ENCODE measurements at regions not wholly inside any gene's neighbourhood (a gene's known extent, or its start where the extent isn't known, plus 50 kb on each side); places are given as distances from the start of the nearest gene placed in this dataset.

GRCh38 chr20:24147479-24147878 lies 158.9 kb upstream of the GGTLC1 start:
- Mint-ChIP-seq H3K27ac (no peak overlapping the region), H3K4me3 (no peak overlapping the region)

DNA sequence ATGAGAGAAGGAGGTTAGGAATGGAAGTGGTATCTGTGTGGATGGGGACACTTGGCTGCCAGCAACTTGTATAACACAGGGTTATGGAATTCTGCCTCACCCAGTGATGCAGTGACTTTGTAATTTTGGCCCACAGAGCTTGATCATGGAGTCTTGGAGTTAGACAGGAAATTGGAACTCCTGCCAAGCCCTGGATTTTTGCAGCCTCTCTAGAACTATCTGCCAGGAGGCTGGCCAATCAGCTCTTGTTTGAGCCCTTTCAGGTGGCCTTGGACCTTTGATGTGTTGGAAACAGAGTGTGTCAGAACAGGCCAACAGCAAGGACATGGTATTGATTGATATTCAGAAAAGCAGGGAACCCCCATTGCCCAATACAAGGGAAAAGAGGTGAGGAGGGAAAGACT lies 157.7 kb upstream of the GGTLC1 start:
- ChIA-PET POLR2A (no interaction called here), CTCF (no interaction called here)
- Mint-ChIP-seq H3K27me3 (peaks cover 4% of the 10 kb centered on the region), H3K4me1 (peaks cover 7% of the 10 kb centered on the region), H3K27ac (no peak overlapping the region), H3K9me3 (peaks cover 7% of the 10 kb centered on the region), H3K4me3 (no peak overlapping the region), H3K36me3 (ENCODE audit: low read depth) (no peaks in the 10 kb centered on the region)
- ATAC-seq (ENCODE audit: low read depth): no peak
- TF ChIP-seq, protein P1, sequence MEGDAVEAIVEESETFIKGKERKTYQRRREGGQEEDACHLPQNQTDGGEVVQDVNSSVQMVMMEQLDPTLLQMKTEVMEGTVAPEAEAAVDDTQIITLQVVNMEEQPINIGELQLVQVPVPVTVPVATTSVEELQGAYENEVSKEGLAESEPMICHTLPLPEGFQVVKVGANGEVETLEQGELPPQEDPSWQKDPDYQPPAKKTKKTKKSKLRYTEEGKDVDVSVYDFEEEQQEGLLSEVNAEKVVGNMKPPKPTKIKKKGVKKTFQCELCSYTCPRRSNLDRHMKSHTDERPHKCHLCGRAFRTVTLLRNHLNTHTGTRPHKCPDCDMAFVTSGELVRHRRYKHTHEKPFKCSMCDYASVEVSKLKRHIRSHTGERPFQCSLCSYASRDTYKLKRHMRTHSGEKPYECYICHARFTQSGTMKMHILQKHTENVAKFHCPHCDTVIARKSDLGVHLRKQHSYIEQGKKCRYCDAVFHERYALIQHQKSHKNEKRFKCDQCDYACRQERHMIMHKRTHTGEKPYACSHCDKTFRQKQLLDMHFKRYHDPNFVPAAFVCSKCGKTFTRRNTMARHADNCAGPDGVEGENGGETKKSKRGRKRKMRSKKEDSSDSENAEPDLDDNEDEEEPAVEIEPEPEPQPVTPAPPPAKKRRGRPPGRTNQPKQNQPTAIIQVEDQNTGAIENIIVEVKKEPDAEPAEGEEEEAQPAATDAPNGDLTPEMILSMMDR (IDR thresholded peaks at IDR 0.05): no peak
- intact Hi-C loops (cut with micrococcal nuclease): no loop called here
- no peak for DNase-seq

More at GRCh38 chr20:24147479-24147878, 158.9 kb upstream of the GGTLC1 start:
- Mint-ChIP-seq H3K4me1 (peaks cover 7% of the 10 kb centered on the region), H3K9me3 (peaks cover 5% of the 10 kb centered on the region), H3K36me3 (ENCODE audit: low read depth) (no peaks in the 10 kb centered on the region), H3K27me3 (peaks cover 4% of the 10 kb centered on the region)
- no peak for DNase-seq
- intact Hi-C loops (cut with micrococcal nuclease): no loop called here
- no peak for ATAC-seq (ENCODE audit: low read depth)
- ChIA-PET CTCF (no interaction called here), POLR2A (no interaction called here)
- TF ChIP-seq, protein P1 (IDR thresholded peaks at IDR 0.05): no peak

- ATAC-seq (ENCODE audit: low read depth) (no peak), DNase-seq (no peak)
- CTCF ChIA-PET: no interaction called here
- intact Hi-C loops (cut with micrococcal nuclease): no loop called here
- Mint-ChIP-seq H3K27ac (no peak overlapping the region), H3K36me3 (ENCODE audit: low read depth) (no peaks in the 10 kb centered on the region), H3K27me3 (peaks cover 4% of the 10 kb centered on the region), H3K9me3 (peaks cover 11% of the 10 kb centered on the region), H3K4me3 (no peak overlapping the region), H3K4me1 (peaks cover 7% of the 10 kb centered on the region)
- POLR2A ChIA-PET: no interaction called here
- TF ChIP-seq, protein P1 (IDR thresholded peaks at IDR 0.05): no peak
These were observed 155.8 kb upstream of the GGTLC1 start for GRCh38 chr20:24144371-24144770.

DNA sequence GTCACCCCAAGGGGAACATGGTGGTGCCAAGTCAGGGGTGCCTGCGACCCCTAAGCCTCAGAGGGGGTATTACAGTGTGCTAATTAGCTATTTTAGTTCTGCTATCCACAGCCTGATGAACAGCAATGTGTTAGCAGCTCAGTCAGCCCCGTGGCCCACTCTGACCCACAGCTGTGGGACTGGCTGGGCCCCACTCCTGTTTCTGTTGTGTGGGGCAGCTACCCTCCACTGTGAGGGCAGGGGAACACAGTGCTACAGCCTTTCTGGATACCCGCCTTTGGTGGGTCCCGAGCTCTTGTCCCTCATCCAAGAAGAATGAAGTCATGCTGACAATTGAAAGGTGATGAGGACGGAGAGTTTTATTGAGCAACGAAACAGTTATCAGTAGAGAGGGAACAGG lies 152.5 kb upstream of the GGTLC1 start:
- ChIA-PET CTCF (no interaction called here), POLR2A (no interaction called here)
- H3K27ac Mint-ChIP-seq: no peak overlapping the region

GRCh38 chr20:24139846-24140245 lies 151.3 kb upstream of the GGTLC1 start:
- CTCF ChIA-PET: no interaction called here
- Mint-ChIP-seq H3K27me3 (no peaks in the 10 kb centered on the region), H3K36me3 (ENCODE audit: low read depth) (no peaks in the 10 kb centered on the region), H3K4me1 (no peaks in the 10 kb centered on the region), H3K4me3 (no peak overlapping the region), H3K27ac (no peak overlapping the region), H3K9me3 (peaks cover 6% of the 10 kb centered on the region)
- intact Hi-C loops (cut with micrococcal nuclease): no loop called here
- POLR2A ChIA-PET: no interaction called here
- ATAC-seq (ENCODE audit: low read depth) (no peak), DNase-seq (no peak)
- TF ChIP-seq, protein P1 (IDR thresholded peaks at IDR 0.05): no peak

More for the DNA sequence above, 152.5 kb upstream of the GGTLC1 start:
- DNase-seq (no peak), ATAC-seq (ENCODE audit: low read depth) (no peak)
- H3K9me3 Mint-ChIP-seq: peaks cover 6% of the 10 kb centered on the region
- intact Hi-C loops (cut with micrococcal nuclease): no loop called here
- H3K36me3 Mint-ChIP-seq (ENCODE audit: low read depth): no peaks in the 10 kb centered on the region
- H3K27me3 Mint-ChIP-seq: peaks cover 3% of the 10 kb centered on the region
- H3K4me3 Mint-ChIP-seq: no peak overlapping the region
- H3K4me1 Mint-ChIP-seq: no peaks in the 10 kb centered on the region
- TF ChIP-seq, protein P1 (IDR thresholded peaks at IDR 0.05): no peak
